Urinary bladder (tissue), 4 donors: ENCODE measurements at regions not wholly inside any gene's neighbourhood (a gene's known extent, or its start where the extent isn't known, plus 50 kb on each side); places are given as distances from the start of the nearest gene placed in this dataset. TPM values are rescaled to one million over a fixed set of nuclear protein-coding genes. Genes with fewer than 3 reads are reported as not detected.
"Not testable (repeated sequence)": the region's sequence is repeated elsewhere in the genome, so short reads cannot be mapped to it uniquely, and the experiment has no call there.

Experiments used
- DNase-seq: peaks from one replicate; pipeline ENCODE4 v3.0.0-alpha.2; 2015; ENCODE audit errors: extremely low spot score
- H3K27ac ChIP-seq: one replicate; pipeline ENCODE4 v1.5.1; 2013; ENCODE audit warnings: low read depth, mild to moderate bottlenecking, moderate library complexity
- H3K36me3 ChIP-seq: one replicate; pipeline ENCODE4 v1.6.1; 2013; ENCODE audit warnings: mild to moderate bottlenecking, moderate library complexity; ENCODE audit not compliant: insufficient read depth
- H3K4me1 ChIP-seq: one replicate; pipeline ENCODE4 v1.6.1; 2013; ENCODE audit warnings: mild to moderate bottlenecking, moderate library complexity; ENCODE audit not compliant: insufficient read depth
- H3K4me3 ChIP-seq: one replicate; pipeline ENCODE4 v1.5.1; 2013; ENCODE audit warnings: low read depth, low read length
- WGBS: extraction: QIAGEN DNeasy Blood & Tissue Kit; methylation state at CpG from one replicate; pipeline ENCODE4 v1.1.7; 2013; 5-methylcytosine and 5-hydroxymethylcytosine counted together
- small RNA-seq: library from RNA; depleted of rRNA; stranded (forward); fragments of <200 nt; gene quantifications from one replicate; pipeline ENCODE3, GENCODE V24; 2014
- donor health status: healthy with polysubstance abuse.
- donor health status: healthy.

DNA sequence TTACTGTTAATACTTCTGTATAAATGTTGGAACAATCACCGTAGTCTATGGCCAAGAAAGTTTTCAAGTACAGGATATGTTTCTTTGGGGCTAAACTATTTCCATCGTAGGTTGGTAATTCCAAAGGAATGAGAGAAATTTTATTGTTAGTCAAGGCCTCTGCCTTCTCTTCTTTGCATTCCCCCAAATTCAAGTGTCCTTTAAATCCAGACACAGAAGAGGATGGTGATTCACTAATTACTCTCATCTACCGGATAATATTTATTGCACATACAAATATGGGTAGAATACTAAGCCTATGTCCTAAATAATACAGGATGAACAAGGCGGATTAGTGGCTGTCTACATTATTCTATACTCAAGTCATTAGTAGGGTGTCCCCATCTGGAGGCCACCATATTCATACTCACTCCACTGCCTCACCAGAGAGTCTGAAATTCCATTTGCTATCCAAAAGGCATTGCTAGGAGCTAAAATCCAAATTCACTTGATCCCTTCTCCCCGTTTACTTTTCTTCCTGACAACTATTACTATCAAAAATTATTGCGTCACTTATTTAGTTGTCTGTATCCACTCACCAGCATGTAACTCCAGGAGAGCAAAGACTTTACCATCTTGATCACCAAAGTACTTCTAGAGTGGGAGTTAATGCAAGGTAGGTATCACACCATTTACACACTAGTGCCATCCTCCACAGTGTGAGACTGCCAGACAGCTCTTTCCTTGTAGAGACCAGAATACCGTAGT, 82.4 kb upstream of the SGCG start:
- no peaks in the 10 kb centered on the region for H3K4me1 ChIP-seq
- H3K27ac ChIP-seq, result no peak overlapping the region
- no peak for DNase-seq
- WGBS, result 83% methylated on average over 7 of the region's 7 CpGs
- H3K36me3 ChIP-seq, result no peaks in the 10 kb centered on the region
- H3K4me3 ChIP-seq, result no peak overlapping the region

DNA sequence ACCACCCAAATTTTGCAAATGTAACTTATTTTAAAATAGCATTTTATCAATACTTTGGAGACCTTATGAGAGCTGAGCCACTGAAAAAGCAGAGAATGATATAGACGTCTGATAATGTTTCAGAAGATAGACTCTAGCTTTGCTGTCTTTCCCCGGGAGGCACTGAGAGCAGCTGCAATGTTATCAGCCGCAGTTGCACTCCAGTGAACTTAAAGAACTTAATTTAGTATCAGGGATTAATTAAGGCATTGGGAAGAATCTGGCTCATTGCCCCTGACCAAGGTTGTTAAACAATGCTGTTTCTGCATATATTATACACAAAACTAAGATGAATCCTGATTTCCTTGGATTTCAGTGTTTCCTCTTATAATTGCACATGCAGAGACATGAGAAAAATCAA, 75.7 kb upstream of the SGCG start:
- Histone ChIP-seq H3K4me1 (no peaks in the 10 kb centered on the region), H3K27ac (no peak overlapping the region), H3K4me3 (no peak overlapping the region), H3K36me3 (no peaks in the 10 kb centered on the region)
- no peak for DNase-seq
- 41% methylated on average over 3 of the region's 3 CpGs for WGBS

DNA sequence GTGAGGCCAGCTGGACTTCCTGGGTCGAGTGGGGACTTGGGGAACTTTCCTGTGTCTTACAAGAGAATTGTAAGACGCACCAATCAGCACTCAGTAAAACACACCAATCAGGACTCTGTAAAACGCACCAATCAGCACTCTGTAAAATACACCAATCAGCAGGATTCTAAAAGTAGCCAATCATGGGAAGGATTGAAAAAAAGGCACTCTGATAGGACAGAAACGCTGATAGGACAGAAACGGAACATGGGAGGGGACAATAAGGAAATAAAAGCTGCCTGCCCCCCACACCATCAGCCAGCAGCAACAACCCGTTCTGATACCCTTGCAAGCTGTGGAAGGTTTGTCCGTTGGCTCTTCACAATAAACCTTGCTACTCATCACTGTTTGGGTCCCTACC, 73.1 kb upstream of the SGCG start:
- no peaks in the 10 kb centered on the region for H3K36me3 ChIP-seq
- no peak overlapping the region for H3K4me3 ChIP-seq
- no peaks in the 10 kb centered on the region for H3K4me1 ChIP-seq
- no peak for DNase-seq
- 92% methylated on average over 7 of the region's 7 CpGs for WGBS
- H3K27ac ChIP-seq, result no peak overlapping the region

DNA sequence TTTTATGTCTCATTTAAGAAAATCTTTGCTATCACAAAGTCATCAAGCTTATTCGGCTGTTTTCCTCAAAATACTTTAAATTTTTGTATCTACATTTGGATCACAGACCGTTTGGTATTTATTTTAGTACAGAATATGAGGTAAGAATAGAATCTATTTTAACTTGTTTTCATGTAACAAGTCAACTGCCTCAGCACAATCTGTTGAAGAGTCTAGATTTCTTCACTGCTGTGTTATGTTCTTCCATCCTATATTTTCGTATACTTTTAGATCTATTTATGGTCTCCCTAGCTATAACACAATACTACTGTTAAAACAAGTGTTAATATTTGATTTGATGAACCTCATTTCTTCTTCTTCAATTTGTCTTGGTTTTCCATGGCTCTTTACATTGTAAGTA, 61.6 kb upstream of the SGCG start:
- Histone ChIP-seq H3K4me1 (no peaks in the 10 kb centered on the region), H3K27ac (no peak overlapping the region), H3K36me3 (no peaks in the 10 kb centered on the region), H3K4me3 (no peak overlapping the region)
- 75% methylated on average over 3 of the region's 3 CpGs for whole genome bisulfite sequencing
- no peak for DNase-seq

GRCh38 chr13:23127540-23127939, 53.2 kb upstream of the SGCG start:
- not testable (repeated sequence) for H3K27ac ChIP-seq, H3K36me3 ChIP-seq, H3K4me3 ChIP-seq, H3K4me1 ChIP-seq, DNase-seq
- WGBS, result 94% methylated on average over 26 of the region's 26 CpGs

- DNase-seq, result no peak
- 79% methylated on average over 3 of the region's 3 CpGs for WGBS
- H3K27ac ChIP-seq, result no peak overlapping the region
- no peaks in the 10 kb centered on the region for H3K4me1 ChIP-seq
- no peak overlapping the region for H3K4me3 ChIP-seq
- H3K36me3 ChIP-seq, result no peaks in the 10 kb centered on the region
These were observed 51.4 kb upstream of the SGCG start for GRCh38 chr13:23129331-23129730.

Small RNA genes in the stretch of these regions (small RNA-seq; reads per million reads assigned to genes)
- gene MTND3P1 (not detected), gene RF00049 (not detected)
